IPS DF 6.9 (cell line): ENCODE measurements at regions not wholly inside any gene's neighbourhood (a gene's known extent, or its start where the extent isn't known, plus 50 kb on each side); places are given as distances from the start of the nearest gene placed in this dataset.

Experiments
- DNase-seq: peaks from one replicate; pipeline ENCODE4 v3.0.0-alpha.2; 2013; ENCODE audit warnings: low read depth, low spot score
- H3K27ac ChIP-seq: one replicate; pipeline ENCODE4 v1.5.1; 2013; ENCODE audit warnings: low read length, control low read depth
- H3K27me3 ChIP-seq: 2 replicates; pipeline ENCODE4 v1.6.1; 2013; ENCODE audit warnings: mild to moderate bottlenecking, low read length; ENCODE audit not compliant: control insufficient read depth, insufficient read depth
- H3K36me3 ChIP-seq: 2 replicates; pipeline ENCODE4 v1.6.1; 2013; ENCODE audit warnings: low read length; ENCODE audit not compliant: control insufficient read depth, insufficient read depth
- H3K4me1 ChIP-seq: 2 replicates; pipeline ENCODE4 v1.6.1; 2013; ENCODE audit warnings: low read length; ENCODE audit not compliant: control insufficient read depth, insufficient read depth
- H3K4me3 ChIP-seq: 2 replicates; pipeline ENCODE4 v1.5.1; 2013; ENCODE audit warnings: mild to moderate bottlenecking, low read length
- H3K9me3 ChIP-seq: 2 replicates; pipeline ENCODE4 v1.6.1; 2013; ENCODE audit warnings: low read length, inconsistent platforms; ENCODE audit not compliant: control insufficient read depth, insufficient read depth
- WGBS: extraction: QIAGEN DNeasy Blood & Tissue Kit; methylation state at CpG from one replicate; pipeline ENCODE4 v1.1.7; 2013; ENCODE audit warnings: mixed read lengths, missing lambda C conversion rate; ENCODE audit not compliant: insufficient read length, insufficient coverage; 5-methylcytosine and 5-hydroxymethylcytosine counted together

GRCh38 chr2:41985573-41986095 is 62.2 kb upstream of the PKDCC start:
- no peak overlapping the region for H3K27ac ChIP-seq
- H3K9me3 ChIP-seq = no peaks in the 10 kb centered on the region
- 0 out of 2 replicates have a peak, but pooled peaks cover 1% of the 10 kb centered on the region for H3K4me1 ChIP-seq
- no peak for DNase-seq
- H3K36me3 ChIP-seq = no peaks in the 10 kb centered on the region
- no peaks in the 10 kb centered on the region for H3K27me3 ChIP-seq
- no peak overlapping the region for H3K4me3 ChIP-seq
- no CpG with 5 or more reads among the region's 5 CpGs for WGBS

- Histone ChIP-seq H3K27ac (no peak overlapping the region), H3K9me3 (no peaks in the 10 kb centered on the region), H3K36me3 (no peaks in the 10 kb centered on the region), H3K27me3 (no peaks in the 10 kb centered on the region), H3K4me1 (0 out of 2 replicates have a peak, but pooled peaks cover 1% of the 10 kb centered on the region), H3K4me3 (no peak overlapping the region)
- no peak for DNase-seq
- no CpG with 5 or more reads among the region's 3 CpGs for WGBS
Observed at GRCh38 chr2:41989501-41990180, 58.2 kb upstream of the PKDCC start.

DNA sequence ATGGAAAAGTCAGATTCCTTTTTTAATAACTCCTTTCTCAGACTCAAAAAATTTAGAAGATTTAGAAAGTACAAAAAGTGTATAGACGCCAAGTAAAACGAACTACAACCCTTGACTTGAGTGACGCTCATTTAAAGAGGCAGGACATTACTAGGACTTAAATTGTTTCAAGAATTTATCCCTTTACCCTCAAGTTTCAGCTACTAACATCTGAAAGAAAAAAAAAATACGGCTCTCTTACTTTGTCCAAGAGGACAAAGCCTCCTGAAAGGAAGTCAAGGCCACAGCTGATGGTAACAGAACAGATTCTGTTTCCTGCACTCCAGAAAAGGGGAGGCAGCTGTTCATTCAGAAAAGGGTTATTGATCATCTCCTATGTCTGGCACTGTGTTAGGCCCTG is 57.6 kb upstream of the PKDCC start:
- H3K27me3 ChIP-seq = no peaks in the 10 kb centered on the region
- H3K4me1 ChIP-seq = 0 out of 2 replicates have a peak, but pooled peaks cover 1% of the 10 kb centered on the region
- no CpG with 5 or more reads among the region's 4 CpGs for WGBS
- H3K4me3 ChIP-seq = no peak overlapping the region
- no peaks in the 10 kb centered on the region for H3K36me3 ChIP-seq
- no peaks in the 10 kb centered on the region for H3K9me3 ChIP-seq
- H3K27ac ChIP-seq = no peak overlapping the region
- DNase-seq = no peak

GRCh38 chr2:41990688-41991087 is 57.1 kb upstream of the PKDCC start:
- WGBS = 100% methylated on average over 4 of the region's 4 CpGs
- Histone ChIP-seq H3K27me3 (no peaks in the 10 kb centered on the region), H3K36me3 (no peaks in the 10 kb centered on the region), H3K4me3 (no peak overlapping the region), H3K27ac (no peak overlapping the region), H3K9me3 (no peaks in the 10 kb centered on the region), H3K4me1 (0 out of 2 replicates have a peak, but pooled peaks cover 1% of the 10 kb centered on the region)
- no peak for DNase-seq

- no peak for DNase-seq
- Histone ChIP-seq H3K9me3 (no peaks in the 10 kb centered on the region), H3K4me3 (no peak overlapping the region), H3K4me1 (0 out of 2 replicates have a peak, but pooled peaks cover 1% of the 10 kb centered on the region), H3K27me3 (no peaks in the 10 kb centered on the region), H3K27ac (no peak overlapping the region), H3K36me3 (no peaks in the 10 kb centered on the region)
- WGBS = no CpG with 5 or more reads among the region's 1 CpG
Observed at GRCh38 chr2:41992056-41992642, 55.7 kb upstream of the PKDCC start.

DNA sequence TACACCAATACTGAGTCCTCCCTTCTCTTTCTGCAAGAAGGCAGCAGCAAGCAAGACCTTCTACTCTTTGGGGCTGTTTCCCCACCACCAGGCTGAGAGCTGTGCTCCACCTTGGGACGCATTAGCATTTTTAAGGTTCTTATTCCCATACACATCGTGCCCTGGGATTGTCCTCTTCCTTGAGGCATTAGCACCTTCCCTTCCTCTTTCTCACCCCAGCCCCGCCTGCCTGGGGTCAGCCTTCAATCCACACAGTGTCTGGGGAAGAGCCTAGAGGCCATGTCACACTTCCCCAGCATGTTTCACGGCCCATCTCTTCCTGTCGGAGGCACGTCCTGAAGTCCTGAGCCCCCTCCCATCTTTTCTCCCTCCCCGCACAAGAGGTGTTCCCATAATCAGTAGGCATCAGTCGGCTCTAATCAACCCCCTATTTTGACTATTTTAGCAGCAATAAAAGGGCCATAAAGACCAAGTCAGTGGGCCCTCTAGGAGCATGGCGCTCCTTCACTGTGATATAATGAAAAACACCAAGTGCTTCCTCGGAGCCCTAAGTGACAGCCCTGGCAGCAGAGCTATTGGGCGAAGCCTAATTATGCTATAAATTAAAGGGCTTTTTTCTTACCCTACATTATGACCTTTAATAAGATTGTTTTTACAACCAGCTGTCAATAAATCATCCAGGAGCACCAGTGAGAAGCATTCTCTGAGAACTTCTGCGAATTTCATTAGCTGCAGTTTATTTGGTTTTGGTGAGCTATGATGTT is 55.0 kb upstream of the PKDCC start:
- H3K36me3 ChIP-seq = no peaks in the 10 kb centered on the region
- no peak overlapping the region for H3K4me3 ChIP-seq
- no peaks in the 10 kb centered on the region for H3K27me3 ChIP-seq
- no peak for DNase-seq
- no CpG with 5 or more reads among the region's 12 CpGs for WGBS
- H3K4me1 ChIP-seq = 0 out of 2 replicates have a peak, but pooled peaks cover 1% of the 10 kb centered on the region
- no peak overlapping the region for H3K27ac ChIP-seq
- no peaks in the 10 kb centered on the region for H3K9me3 ChIP-seq

DNA sequence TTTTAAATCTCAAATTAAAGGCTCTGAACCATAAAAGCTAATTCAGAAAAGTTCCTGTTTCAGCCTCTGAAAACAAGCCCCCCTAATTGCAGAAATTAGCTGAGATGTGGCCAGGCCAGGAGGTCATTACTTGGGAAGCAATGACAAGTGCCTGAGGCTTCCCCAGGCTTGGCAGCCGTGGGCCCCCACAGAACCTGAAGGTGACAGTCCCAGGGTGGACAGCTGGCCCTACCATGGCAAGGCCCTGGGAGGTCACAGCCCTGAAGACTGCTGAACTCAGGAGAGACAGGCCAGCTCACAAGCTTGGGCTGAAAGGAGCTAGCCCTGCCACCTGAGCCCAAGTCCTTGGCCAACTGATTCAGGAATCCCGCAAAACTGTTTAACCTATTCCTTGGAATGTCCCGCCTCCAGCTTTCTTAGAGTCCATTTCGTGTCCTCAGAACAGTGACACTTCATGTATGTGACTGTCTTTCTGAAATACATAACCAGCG is 54.3 kb upstream of the PKDCC start:
- no peak overlapping the region for H3K27ac ChIP-seq
- DNase-seq = no peak
- no peaks in the 10 kb centered on the region for H3K36me3 ChIP-seq
- H3K9me3 ChIP-seq = no peaks in the 10 kb centered on the region
- no peak overlapping the region for H3K4me3 ChIP-seq
- no peaks in the 10 kb centered on the region for H3K27me3 ChIP-seq
- no CpG with 5 or more reads among the region's 5 CpGs for WGBS
- H3K4me1 ChIP-seq = 0 out of 2 replicates have a peak, but pooled peaks cover 4% of the 10 kb centered on the region

DNA sequence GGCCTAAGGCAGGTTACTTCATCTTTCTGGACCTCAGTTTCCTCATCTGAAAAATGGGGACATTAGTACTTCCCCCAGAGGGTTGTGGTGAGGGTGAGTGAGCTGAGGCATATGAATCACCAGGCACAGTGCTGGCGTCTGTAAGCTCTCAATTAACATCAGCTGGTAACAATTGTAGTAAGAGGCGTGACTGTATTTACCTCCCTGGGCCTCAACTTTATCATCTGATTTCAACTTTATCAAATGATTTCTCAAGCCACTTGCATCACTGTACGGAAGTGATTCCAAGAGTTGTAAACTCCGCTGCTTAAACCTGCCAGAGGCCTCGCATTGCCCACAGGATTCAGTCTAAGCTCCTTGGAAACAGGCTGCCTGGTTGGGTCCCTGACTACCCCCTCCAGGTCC is 53.6 kb upstream of the PKDCC start:
- Histone ChIP-seq H3K4me3 (no peak overlapping the region), H3K4me1 (0 out of 2 replicates have a peak, but pooled peaks cover 4% of the 10 kb centered on the region), H3K27me3 (no peaks in the 10 kb centered on the region), H3K36me3 (no peaks in the 10 kb centered on the region), H3K27ac (no peak overlapping the region), H3K9me3 (no peaks in the 10 kb centered on the region)
- no CpG with 5 or more reads among the region's 5 CpGs for WGBS
- DNase-seq = no peak

DNA sequence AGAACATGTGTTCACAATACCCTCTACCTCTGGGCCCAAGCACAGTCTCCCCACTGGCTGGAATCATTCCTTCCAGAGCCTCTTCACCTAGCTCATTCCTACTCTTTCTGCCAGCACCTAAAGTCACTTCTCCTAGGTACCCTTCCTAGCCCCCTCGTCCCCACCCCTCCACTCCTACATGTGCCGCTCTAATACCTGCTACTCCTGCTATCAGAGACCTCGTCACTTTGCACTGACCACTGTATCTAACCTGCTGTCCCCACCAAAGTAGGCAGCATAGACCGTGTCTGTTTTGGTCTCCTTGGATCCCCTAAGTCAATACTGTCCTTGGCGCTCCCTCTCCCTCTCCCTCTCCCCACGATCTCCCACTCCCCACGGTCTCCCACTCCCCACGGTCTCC is 53.2 kb upstream of the PKDCC start:
- Histone ChIP-seq H3K4me3 (no peak overlapping the region), H3K4me1 (0 out of 2 replicates have a peak, but pooled peaks cover 4% of the 10 kb centered on the region), H3K27me3 (no peaks in the 10 kb centered on the region), H3K9me3 (no peaks in the 10 kb centered on the region), H3K36me3 (no peaks in the 10 kb centered on the region), H3K27ac (no peak overlapping the region)
- no CpG with 5 or more reads among the region's 8 CpGs for WGBS
- DNase-seq = no peak

DNA sequence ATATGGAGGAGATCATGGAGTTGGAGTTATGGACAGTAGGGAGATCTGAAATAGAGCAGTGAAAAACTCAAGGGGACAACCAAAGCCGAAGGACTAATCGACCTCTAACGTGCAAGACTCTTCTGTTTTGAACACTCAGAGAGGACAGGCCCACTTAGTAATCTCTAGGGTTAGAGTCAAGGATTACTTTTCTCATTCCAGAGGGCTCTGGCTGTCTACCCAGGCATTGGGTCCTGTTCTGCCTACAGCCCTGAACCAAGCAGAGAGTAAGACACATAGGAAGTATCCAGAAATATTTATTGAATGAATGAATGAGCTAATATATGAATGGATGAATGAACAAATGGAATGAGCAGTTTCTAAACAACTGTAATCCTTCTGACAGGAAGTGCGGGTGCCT is 50.3 kb upstream of the PKDCC start:
- H3K27ac ChIP-seq = no peak overlapping the region
- no peak overlapping the region for H3K4me3 ChIP-seq
- no peaks in the 10 kb centered on the region for H3K9me3 ChIP-seq
- no peak for DNase-seq
- 0 out of 2 replicates have a peak, but pooled peaks cover 2% of the 10 kb centered on the region for H3K4me1 ChIP-seq
- no CpG with 5 or more reads among the region's 4 CpGs for WGBS
- H3K27me3 ChIP-seq = no peaks in the 10 kb centered on the region
- no peaks in the 10 kb centered on the region for H3K36me3 ChIP-seq
